ENCODE measurements at regions not wholly inside any gene's neighbourhood (a gene's known extent, or its start where the extent isn't known, plus 50 kb on each side); places are given as distances from the start of the nearest gene placed in this dataset.

DNA sequence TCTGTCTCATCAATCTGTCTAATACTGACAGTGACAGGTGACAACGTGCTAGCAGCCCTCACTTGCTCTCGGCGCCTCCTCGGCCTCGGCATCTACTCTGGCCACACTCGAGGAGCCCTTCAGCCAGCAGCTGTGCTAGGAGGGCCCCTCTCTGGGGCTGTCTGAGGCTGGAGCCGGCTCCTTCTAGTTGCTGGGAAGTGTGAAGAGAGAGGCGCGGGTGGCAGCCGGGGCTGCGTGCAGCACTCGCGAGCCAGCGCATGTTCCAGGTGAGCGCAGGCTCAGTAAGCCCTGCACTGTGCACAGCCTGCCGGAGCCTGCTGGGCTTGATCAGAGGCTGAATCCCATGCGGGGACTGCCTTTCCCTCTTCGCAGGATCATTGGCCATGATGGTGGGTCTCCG is 330.7 kb downstream of the CDH10 start:
- TF ChIP-seq, protein P1, sequence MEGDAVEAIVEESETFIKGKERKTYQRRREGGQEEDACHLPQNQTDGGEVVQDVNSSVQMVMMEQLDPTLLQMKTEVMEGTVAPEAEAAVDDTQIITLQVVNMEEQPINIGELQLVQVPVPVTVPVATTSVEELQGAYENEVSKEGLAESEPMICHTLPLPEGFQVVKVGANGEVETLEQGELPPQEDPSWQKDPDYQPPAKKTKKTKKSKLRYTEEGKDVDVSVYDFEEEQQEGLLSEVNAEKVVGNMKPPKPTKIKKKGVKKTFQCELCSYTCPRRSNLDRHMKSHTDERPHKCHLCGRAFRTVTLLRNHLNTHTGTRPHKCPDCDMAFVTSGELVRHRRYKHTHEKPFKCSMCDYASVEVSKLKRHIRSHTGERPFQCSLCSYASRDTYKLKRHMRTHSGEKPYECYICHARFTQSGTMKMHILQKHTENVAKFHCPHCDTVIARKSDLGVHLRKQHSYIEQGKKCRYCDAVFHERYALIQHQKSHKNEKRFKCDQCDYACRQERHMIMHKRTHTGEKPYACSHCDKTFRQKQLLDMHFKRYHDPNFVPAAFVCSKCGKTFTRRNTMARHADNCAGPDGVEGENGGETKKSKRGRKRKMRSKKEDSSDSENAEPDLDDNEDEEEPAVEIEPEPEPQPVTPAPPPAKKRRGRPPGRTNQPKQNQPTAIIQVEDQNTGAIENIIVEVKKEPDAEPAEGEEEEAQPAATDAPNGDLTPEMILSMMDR (IDR thresholded peaks at IDR 0.05), result no peak
- no peak for TF ChIP-seq POLR2A (IDR thresholded peaks at IDR 0.05)
